GM12864 (cell line): ENCODE measurements at regions not wholly inside any gene's neighbourhood (a gene's known extent, or its start where the extent isn't known, plus 50 kb on each side); places are given as distances from the start of the nearest gene placed in this dataset.

Source experiments
- DNase-seq: peaks from one replicate; pipeline ENCODE4 v3.0.0-alpha.2; 2011; ENCODE audit warnings: low read depth
- H3K4me3 ChIP-seq: 2 replicates; pipeline ENCODE4 v1.5.1; 2011; ENCODE audit warnings: mild to moderate bottlenecking, low read depth, low read length, control low read depth
- CTCF ChIP-seq: IDR thresholded peaks from 2 replicates; pipeline ENCODE4 v1.5.1; 2011; ENCODE audit warnings: low read depth, mild to moderate bottlenecking, moderate library complexity, low read length, control low read depth, inconsistent platforms; ENCODE audit errors: missing control alignments

DNA sequence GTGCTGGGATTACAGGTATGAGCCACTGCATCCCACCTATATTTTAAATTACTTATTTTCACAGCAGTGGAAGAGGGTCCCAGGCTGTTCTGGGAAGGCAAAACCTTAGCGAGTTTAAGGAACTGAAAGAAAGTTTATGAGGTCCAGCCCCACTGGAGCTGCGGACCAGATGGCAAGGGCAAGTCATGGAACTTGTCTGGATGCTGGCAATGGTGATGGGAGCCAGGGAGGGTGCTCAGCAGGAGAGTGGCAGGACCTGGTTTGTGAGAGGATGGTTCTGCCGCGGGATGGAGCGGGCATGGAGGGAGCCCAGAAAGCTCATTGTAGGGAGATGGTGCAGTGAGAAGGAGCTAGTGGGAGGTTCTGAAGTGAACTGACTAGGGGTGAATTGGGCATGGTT, 50.6 kb upstream of the SLC45A1 start:
- no peak for DNase-seq
- no peak for TF ChIP-seq CTCF

DNA sequence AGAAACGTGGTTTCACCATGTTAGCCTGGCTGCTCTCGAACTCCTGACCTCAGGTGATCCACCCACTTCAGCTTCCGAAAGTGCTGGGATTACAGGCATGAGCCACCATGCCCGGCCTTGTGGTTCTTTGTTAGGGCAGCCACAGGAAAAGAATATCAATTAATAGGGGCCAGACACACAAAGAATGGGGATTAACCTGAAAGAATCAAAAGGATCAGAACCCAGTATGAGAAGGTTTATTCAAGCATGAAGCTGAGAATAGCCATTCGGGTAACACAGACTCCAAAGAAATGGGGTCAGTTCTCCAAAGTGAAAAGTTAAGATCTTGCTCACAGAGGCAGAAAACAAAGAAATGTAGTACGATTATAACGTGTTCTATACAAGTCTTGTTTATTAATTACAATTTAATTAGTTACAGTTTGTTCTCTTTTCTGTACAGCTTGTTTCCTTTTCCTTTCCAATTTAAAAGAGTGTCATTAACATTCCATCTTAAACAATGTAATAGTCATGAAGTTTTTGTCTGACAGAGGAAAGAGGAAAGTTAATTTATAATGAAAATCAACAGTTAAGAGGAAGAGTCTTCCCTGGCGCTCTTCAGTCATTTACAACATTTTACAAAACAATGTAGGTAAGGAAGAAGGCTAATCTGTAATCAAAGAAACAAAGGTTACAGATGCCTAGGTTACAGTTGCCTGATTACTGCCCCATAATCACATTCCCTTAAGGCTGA, 51.3 kb upstream of the SLC45A1 start:
- H3K4me3 ChIP-seq, result no peak overlapping the region
- no peak for DNase-seq
- no peak for TF ChIP-seq CTCF

More for the DNA sequence above, 50.6 kb upstream of the SLC45A1 start:
- H3K4me3 ChIP-seq, result no peak overlapping the region

GRCh38 chr1:8263791-8264190, 54.1 kb upstream of the SLC45A1 start:
- no peak for TF ChIP-seq CTCF
- no peak for DNase-seq
- no peak overlapping the region for H3K4me3 ChIP-seq

- no peak for DNase-seq
- H3K4me3 ChIP-seq, result no peak overlapping the region
- no peak for TF ChIP-seq CTCF
Observed at GRCh38 chr1:8261398-8261762, 56.5 kb upstream of the SLC45A1 start.

- no peak overlapping the region for H3K4me3 ChIP-seq
- TF ChIP-seq CTCF, result no peak
- no peak for DNase-seq
Observed at GRCh38 chr1:8259498-8260290, 58.2 kb upstream of the SLC45A1 start.

- no peak overlapping the region for H3K4me3 ChIP-seq
- TF ChIP-seq CTCF, result no peak
- no peak for DNase-seq
Observed at GRCh38 chr1:8257621-8258020, 60.3 kb upstream of the SLC45A1 start.
